Trophoblast cell (in vitro differentiated cells and primary cell): ENCODE measurements at regions not wholly inside any gene's neighbourhood (a gene's known extent, or its start where the extent isn't known, plus 50 kb on each side); places are given as distances from the start of the nearest gene placed in this dataset.
"Not testable (repeated sequence)": the region's sequence is repeated elsewhere in the genome, so short reads cannot be mapped to it uniquely, and the experiment has no call there.

ENCODE experiments used
- DNase-seq, 2 donors: peaks; one replicate each; pipeline ENCODE4 v3.0.0-alpha.2; 2016
- H2AFZ ChIP-seq: 2 replicates; pipeline ENCODE4 v1.6.1; 2013; ENCODE audit warnings: low read length, moderate library complexity, mild to moderate bottlenecking; ENCODE audit not compliant: insufficient read depth, poor library complexity
- H2AK5ac ChIP-seq: 2 replicates; pipeline ENCODE4 v1.6.1; 2013; ENCODE audit warnings: mild to moderate bottlenecking, low read length
- H2BK120ac ChIP-seq: 2 replicates; pipeline ENCODE4 v1.6.1; 2013; ENCODE audit warnings: low read length, mild to moderate bottlenecking, moderate library complexity; ENCODE audit not compliant: insufficient read depth, poor library complexity
- H2BK12ac ChIP-seq: 2 replicates; pipeline ENCODE4 v1.6.1; 2013; ENCODE audit warnings: mild to moderate bottlenecking, low read length, moderate library complexity
- H2BK5ac ChIP-seq: 2 replicates; pipeline ENCODE4 v1.6.1; 2013; ENCODE audit warnings: low read length, low read depth, moderate library complexity, mild to moderate bottlenecking; ENCODE audit not compliant: poor library complexity
- H3K14ac ChIP-seq: 2 replicates; pipeline ENCODE4 v1.6.1; 2013; ENCODE audit warnings: mild to moderate bottlenecking, low read length
- H3K18ac ChIP-seq: 2 replicates; pipeline ENCODE4 v1.6.1; 2013; ENCODE audit warnings: mild to moderate bottlenecking, low read length
- H3K23ac ChIP-seq: 2 replicates; pipeline ENCODE4 v1.6.1; 2013; ENCODE audit warnings: low read length
- H3K27ac ChIP-seq: 2 replicates; pipeline ENCODE4 v1.5.1; 2013; ENCODE audit warnings: low read depth, mild to moderate bottlenecking, inconsistent platforms, low read length, moderate library complexity
- H3K27me3 ChIP-seq: 2 replicates; pipeline ENCODE4 v1.6.1; 2013; ENCODE audit warnings: inconsistent platforms, mild to moderate bottlenecking, low read length, moderate library complexity; ENCODE audit not compliant: insufficient read depth
- H3K36me3 ChIP-seq, 2 experiments: 1 replicate in 1 of 2; 2 replicates in 1 of 2; pipeline ENCODE4 v1.6.1; 2013; ENCODE audit warnings: low read length in 2 of 2, mild to moderate bottlenecking in 2 of 2, moderate library complexity in 1 of 2; ENCODE audit not compliant: insufficient read depth in 2 of 2, control insufficient read depth in 1 of 2
- H3K4ac ChIP-seq: 2 replicates; pipeline ENCODE4 v1.6.1; 2013; ENCODE audit warnings: low read depth, mild to moderate bottlenecking, low read length, moderate library complexity
- H3K4me1 ChIP-seq, 2 experiments: 1 replicate in 1 of 2; 2 replicates in 1 of 2; pipeline ENCODE4 v1.6.1; 2013; ENCODE audit warnings: low read length in 2 of 2, mild to moderate bottlenecking in 2 of 2, moderate library complexity in 1 of 2; ENCODE audit not compliant: insufficient read depth in 2 of 2, control insufficient read depth in 1 of 2
- H3K4me2 ChIP-seq: 2 replicates; pipeline ENCODE4 v1.6.1; 2013; ENCODE audit warnings: inconsistent platforms, mild to moderate bottlenecking, low read length, moderate library complexity
- H3K4me3 ChIP-seq: 2 replicates; pipeline ENCODE4 v1.5.1; 2013; ENCODE audit warnings: mild to moderate bottlenecking, low read depth, low read length, inconsistent platforms
- H3K79me1 ChIP-seq: one replicate; pipeline ENCODE4 v1.6.1; 2013; ENCODE audit warnings: low read length
- H3K79me2 ChIP-seq: 2 replicates; pipeline ENCODE4 v1.6.1; 2013; ENCODE audit warnings: low read length, mild to moderate bottlenecking; ENCODE audit not compliant: control insufficient read depth, insufficient read depth, poor library complexity
- H3K9ac ChIP-seq: 2 replicates; pipeline ENCODE4 v1.6.1; 2013; ENCODE audit warnings: mild to moderate bottlenecking, low read length
- H3K9me3 ChIP-seq: 2 replicates; pipeline ENCODE4 v1.6.1; 2013; ENCODE audit warnings: low read depth, mild to moderate bottlenecking, control low read depth, inconsistent platforms, low read length; ENCODE audit not compliant: insufficient read depth
- H4K12ac ChIP-seq: 2 replicates; pipeline ENCODE4 v1.6.1; 2013; ENCODE audit warnings: low read depth, mild to moderate bottlenecking, low read length, moderate library complexity
- H4K8ac ChIP-seq: 2 replicates; pipeline ENCODE4 v1.6.1; 2013; ENCODE audit warnings: low read depth, mild to moderate bottlenecking, low read length, moderate library complexity
- H4K91ac ChIP-seq: one replicate; pipeline ENCODE4 v1.6.1; 2013; ENCODE audit warnings: low read depth, mild to moderate bottlenecking, low read length, moderate library complexity
- WGBS: extraction: QIAGEN DNeasy Blood & Tissue Kit; methylation state at CpG from one replicate; pipeline ENCODE4 v1.1.7; 2013; ENCODE audit warnings: missing lambda C conversion rate; ENCODE audit not compliant: insufficient read length, insufficient coverage; ENCODE audit errors: extremely low coverage; 5-methylcytosine and 5-hydroxymethylcytosine counted together

DNA sequence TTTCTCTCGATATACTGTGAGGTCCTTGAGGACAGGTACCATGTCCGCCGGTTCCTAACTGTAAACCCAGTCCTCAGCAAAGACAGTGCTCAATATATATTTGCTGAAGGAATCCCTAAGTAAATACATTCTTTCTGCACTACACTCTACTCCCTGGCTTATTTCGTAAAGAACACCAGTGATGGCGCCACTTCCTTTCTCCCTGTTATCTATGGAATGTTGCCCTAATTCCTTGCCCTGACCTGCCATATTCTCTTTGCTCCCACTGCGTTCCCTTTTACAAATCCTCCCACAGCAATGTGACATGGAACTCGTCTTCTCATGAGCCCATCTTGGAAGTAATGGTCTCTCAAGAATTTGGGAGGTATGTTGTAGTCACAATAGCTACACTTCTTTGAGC is 507.4 kb upstream of the COBL start:
- no peak overlapping the region for H4K91ac ChIP-seq
- H3K4ac ChIP-seq = no peak overlapping the region
- no CpG with 5 or more reads among the region's 7 CpGs for WGBS
- H3K4me1 ChIP-seq = no peaks in the 10 kb centered on the region
- no peak overlapping the region for H2BK5ac ChIP-seq
- H2AK5ac ChIP-seq = no peak overlapping the region
- H4K12ac ChIP-seq = no peak overlapping the region
- H2BK12ac ChIP-seq = no peak overlapping the region
- H3K4me3 ChIP-seq = no peak overlapping the region
- H3K9ac ChIP-seq = no peak overlapping the region
- DNase-seq = no peak
- H4K8ac ChIP-seq = no peak overlapping the region
- H2AFZ ChIP-seq = no peak overlapping the region
- no peak overlapping the region for H2BK120ac ChIP-seq
- H3K23ac ChIP-seq = no peak overlapping the region
- no peaks in the 10 kb centered on the region for H3K79me2 ChIP-seq
- H3K27me3 ChIP-seq = no peaks in the 10 kb centered on the region
- peaks cover 2% of the 10 kb centered on the region for H3K9me3 ChIP-seq
- H3K36me3 ChIP-seq = no peaks in the 10 kb centered on the region
- no peak overlapping the region for H3K4me2 ChIP-seq
- H3K27ac ChIP-seq = no peak overlapping the region
- no peaks in the 10 kb centered on the region for H3K79me1 ChIP-seq
- no peak overlapping the region for H3K14ac ChIP-seq
- H3K18ac ChIP-seq = no peak overlapping the region

DNA sequence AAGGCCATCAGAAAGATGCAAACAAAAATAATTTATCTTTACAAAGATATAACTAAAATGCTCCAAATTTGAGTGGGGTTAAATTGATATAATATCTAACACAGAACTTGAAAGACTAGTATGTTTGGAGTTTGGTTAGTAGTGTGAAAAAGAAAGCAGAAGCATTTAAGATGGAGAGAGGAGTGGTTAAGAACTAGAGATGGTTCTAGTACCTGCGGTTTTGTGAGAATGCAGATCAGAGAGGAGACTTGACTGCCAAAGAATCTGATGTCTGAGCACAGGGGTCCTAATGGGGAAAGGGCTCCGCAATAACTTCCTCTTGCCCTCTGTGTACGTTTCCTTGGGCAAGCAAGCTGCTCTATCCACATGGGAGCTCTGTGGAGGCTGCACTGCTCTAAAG is 506.8 kb upstream of the COBL start:
- Histone ChIP-seq H2BK5ac (no peak overlapping the region), H3K27ac (no peak overlapping the region), H3K23ac (no peak overlapping the region), H2BK12ac (no peak overlapping the region), H3K18ac (no peak overlapping the region), H2AFZ (no peak overlapping the region), H4K12ac (no peak overlapping the region), H3K79me1 (no peaks in the 10 kb centered on the region), H3K4me3 (no peak overlapping the region), H2BK120ac (no peak overlapping the region), H4K8ac (no peak overlapping the region), H4K91ac (no peak overlapping the region), H3K4me1 (no peaks in the 10 kb centered on the region), H3K36me3 (no peaks in the 10 kb centered on the region), H3K9ac (no peak overlapping the region), H3K4me2 (no peak overlapping the region), H3K14ac (no peak overlapping the region), H3K27me3 (no peaks in the 10 kb centered on the region), H3K9me3 (peaks cover 2% of the 10 kb centered on the region), H3K4ac (no peak overlapping the region), H3K79me2 (no peaks in the 10 kb centered on the region), H2AK5ac (no peak overlapping the region)
- WGBS = no CpG with 5 or more reads among the region's 3 CpGs
- no peak for DNase-seq

DNA sequence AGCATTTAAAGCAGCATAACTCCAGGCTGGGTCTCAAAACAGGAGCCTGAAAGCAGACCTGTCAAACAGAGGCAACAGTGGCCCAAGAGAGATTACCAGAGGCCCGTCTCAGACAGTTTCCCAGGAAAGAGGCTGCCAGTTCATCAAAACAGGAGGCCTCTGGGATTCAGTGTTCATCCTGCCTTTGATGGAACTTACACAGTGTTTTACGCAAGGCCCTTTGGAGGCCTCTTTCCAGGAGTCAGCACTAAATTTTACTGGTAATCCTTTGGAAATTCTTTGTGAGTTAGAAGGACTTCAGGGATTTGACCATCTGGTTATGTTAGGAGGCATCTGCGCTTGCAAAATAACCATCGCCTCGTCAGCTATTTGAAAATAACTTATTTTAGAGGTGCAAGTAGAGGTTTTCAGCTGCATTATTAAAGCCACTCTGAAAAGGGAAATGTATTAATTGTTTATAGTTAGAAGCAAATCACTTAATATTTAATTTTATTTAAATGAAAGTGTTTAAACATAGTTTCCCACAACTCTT is 501.2 kb upstream of the COBL start:
- Histone ChIP-seq H4K91ac (no peak overlapping the region), H2AK5ac (no peak overlapping the region), H4K12ac (no peak overlapping the region), H3K79me1 (no peaks in the 10 kb centered on the region), H3K4me3 (no peak overlapping the region), H3K18ac (no peak overlapping the region), H3K9me3 (peaks cover 2% of the 10 kb centered on the region), H3K27ac (no peak overlapping the region), H2BK120ac (no peak overlapping the region), H3K79me2 (no peaks in the 10 kb centered on the region), H3K27me3 (no peaks in the 10 kb centered on the region), H3K9ac (no peak overlapping the region), H2BK12ac (no peak overlapping the region), H4K8ac (no peak overlapping the region), H3K36me3 (no peaks in the 10 kb centered on the region), H3K4me1 (no peaks in the 10 kb centered on the region), H3K4ac (no peak overlapping the region), H3K23ac (no peak overlapping the region), H3K14ac (no peak overlapping the region), H3K4me2 (no peak overlapping the region), H2AFZ (no peak overlapping the region), H2BK5ac (no peak overlapping the region)
- no CpG with 5 or more reads among the region's 5 CpGs for WGBS
- no peak for DNase-seq

DNA sequence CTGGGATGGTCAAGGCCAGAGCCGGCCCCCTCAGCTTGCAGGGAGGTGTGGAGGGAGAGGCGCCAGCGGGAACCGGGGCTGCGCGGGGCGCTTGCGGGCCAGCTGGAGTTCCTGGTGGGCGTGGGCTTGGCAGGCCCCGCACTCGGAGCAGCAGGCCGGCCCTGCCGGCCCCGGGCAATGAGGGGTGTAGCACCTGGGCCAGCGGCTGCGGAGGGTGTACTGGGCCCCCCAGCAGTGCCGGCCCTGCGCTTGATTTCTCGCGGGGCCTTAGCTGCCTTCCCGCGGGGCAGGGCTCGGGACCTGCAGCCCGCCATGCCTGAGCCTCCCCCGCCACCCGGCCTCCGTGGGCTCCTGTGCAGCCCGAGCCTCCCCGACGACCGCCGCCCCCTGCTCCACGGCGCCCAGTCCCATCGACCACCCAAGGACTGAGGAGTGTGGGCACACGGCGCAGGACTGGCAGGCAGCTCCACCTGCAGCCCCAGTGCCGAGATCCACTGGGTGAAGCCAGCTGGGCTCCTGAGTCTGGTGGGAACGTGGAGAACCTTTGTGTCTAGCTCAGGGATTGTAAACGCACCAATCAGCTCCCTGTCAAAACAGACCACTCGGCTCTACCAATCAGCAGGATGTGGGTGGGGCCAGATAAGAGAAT is 489.3 kb upstream of the COBL start:
- not testable (repeated sequence) for H2BK5ac ChIP-seq, H2BK120ac ChIP-seq, H2AFZ ChIP-seq, H2BK12ac ChIP-seq, H3K79me1 ChIP-seq, H4K8ac ChIP-seq, H3K27ac ChIP-seq, H3K4me2 ChIP-seq, H3K4me3 ChIP-seq, DNase-seq, H3K4ac ChIP-seq, H3K14ac ChIP-seq, H3K23ac ChIP-seq, H3K9ac ChIP-seq, H3K79me2 ChIP-seq, H2AK5ac ChIP-seq, H3K9me3 ChIP-seq, H4K12ac ChIP-seq, H4K91ac ChIP-seq, H3K27me3 ChIP-seq, H3K36me3 ChIP-seq, H3K4me1 ChIP-seq, H3K18ac ChIP-seq
- no CpG with 5 or more reads among the region's 41 CpGs for WGBS
